ENCODE measurements at regions not wholly inside any gene's neighbourhood (a gene's known extent, or its start where the extent isn't known, plus 50 kb on each side); places are given as distances from the start of the nearest gene placed in this dataset.

GRCh38 chr14:71492346-71492745 lies 439.9 kb upstream of the RGS6 start:
- no peak for TF ChIP-seq POLR2A (IDR thresholded peaks at IDR 0.05)
- TF ChIP-seq CTCF (IDR thresholded peaks at IDR 0.05) = no peak
- Histone ChIP-seq H3K9me3 (no peaks in the 10 kb centered on the region), H3K4me1 (no peaks in the 10 kb centered on the region), H3K27ac (no peak overlapping the region), H3K36me3 (no peaks in the 10 kb centered on the region), H3K27me3 (no peaks in the 10 kb centered on the region), H3K4me3 (no peak overlapping the region)
- no peak for ATAC-seq
- WGBS (ENCODE audit: insufficient coverage, low coverage, low lambda C conversion rate, missing lambda C conversion rate) = 83% methylated on average over 4 of the region's 5 CpGs
- intact Hi-C loops (cut with DNase I) = no loop called here
- DNase-seq = no peak

- ATAC-seq (no peak), DNase-seq (no peak)
- no peak overlapping the region for H3K4me3 ChIP-seq
- no peak for TF ChIP-seq POLR2A (IDR thresholded peaks at IDR 0.05)
- no peak for TF ChIP-seq CTCF (IDR thresholded peaks at IDR 0.05)
- intact Hi-C loops (cut with DNase I) = no loop called here
- WGBS (ENCODE audit: insufficient coverage, low coverage, low lambda C conversion rate, missing lambda C conversion rate) = 57% methylated on average over 1 of the region's 2 CpGs
- no peaks in the 10 kb centered on the region for H3K36me3 ChIP-seq
- H3K27ac ChIP-seq = no peak overlapping the region
- H3K9me3 ChIP-seq = no peaks in the 10 kb centered on the region
- H3K27me3 ChIP-seq = no peaks in the 10 kb centered on the region
- H3K4me1 ChIP-seq = no peaks in the 10 kb centered on the region
Observed at GRCh38 chr14:71497645-71498086, 434.6 kb upstream of the RGS6 start.

GRCh38 chr14:71498212-71498611 lies 434.0 kb upstream of the RGS6 start:
- DNase-seq (no peak), ATAC-seq (no peak)
- Histone ChIP-seq H3K27ac (no peak overlapping the region), H3K4me3 (no peak overlapping the region), H3K4me1 (no peaks in the 10 kb centered on the region), H3K36me3 (no peaks in the 10 kb centered on the region), H3K27me3 (no peaks in the 10 kb centered on the region), H3K9me3 (no peaks in the 10 kb centered on the region)
- no peak for TF ChIP-seq CTCF (IDR thresholded peaks at IDR 0.05)
- no peak for TF ChIP-seq POLR2A (IDR thresholded peaks at IDR 0.05)
- 55% methylated on average over 1 of the region's 1 CpG for WGBS (ENCODE audit: insufficient coverage, low coverage, low lambda C conversion rate, missing lambda C conversion rate)
- intact Hi-C loops (cut with DNase I) = no loop called here

- Histone ChIP-seq H3K4me1 (no peaks in the 10 kb centered on the region), H3K9me3 (no peaks in the 10 kb centered on the region), H3K27me3 (no peaks in the 10 kb centered on the region), H3K27ac (no peak overlapping the region), H3K36me3 (no peaks in the 10 kb centered on the region), H3K4me3 (no peak overlapping the region)
- intact Hi-C loops (cut with DNase I) = no loop called here
- no peak for DNase-seq
- 96% methylated on average over 3 of the region's 3 CpGs for WGBS (ENCODE audit: insufficient coverage, low coverage, low lambda C conversion rate, missing lambda C conversion rate)
- TF ChIP-seq POLR2A (IDR thresholded peaks at IDR 0.05) (no peak), CTCF (IDR thresholded peaks at IDR 0.05) (no peak)
- no peak for ATAC-seq
Observed at GRCh38 chr14:71499018-71499417, 433.2 kb upstream of the RGS6 start.

GRCh38 chr14:71507681-71508080 lies 424.5 kb upstream of the RGS6 start:
- DNase-seq = no peak
- Histone ChIP-seq H3K27me3 (no peaks in the 10 kb centered on the region), H3K4me1 (no peaks in the 10 kb centered on the region), H3K9me3 (no peaks in the 10 kb centered on the region), H3K27ac (no peak overlapping the region), H3K36me3 (no peaks in the 10 kb centered on the region), H3K4me3 (no peak overlapping the region)
- 97% methylated on average over 3 of the region's 3 CpGs for WGBS (ENCODE audit: insufficient coverage, low coverage, low lambda C conversion rate, missing lambda C conversion rate)
- intact Hi-C loops (cut with DNase I) = no loop called here
- TF ChIP-seq POLR2A (IDR thresholded peaks at IDR 0.05) = no peak
- TF ChIP-seq CTCF (IDR thresholded peaks at IDR 0.05) = no peak
- ATAC-seq = no peak

All from right lobe of liver (tissue), 6 donors.